Heart left ventricle (tissue), 16 donors: ENCODE measurements at regions not wholly inside any gene's neighbourhood (a gene's known extent, or its start where the extent isn't known, plus 50 kb on each side); places are given as distances from the start of the nearest gene placed in this dataset.

Experiments used
- ATAC-seq, 4 donors: fragments of 200-7000 bp; cut with Tn5 transposase; one replicate each; pipeline ENCODE4 v1.9.1; 2020 to 2022; ENCODE audit warnings: moderate library complexity in 4 of 4, mild to moderate bottlenecking in 3 of 4, moderate number of reproducible peaks in 1 of 4
- DNase-seq, 5 donors: peaks; one replicate each; pipeline ENCODE4 v3.0.0-alpha.2; 2020
- H3K27ac ChIP-seq, 12 donors: fragments of 200-600 bp; sonication (generic) in 4 of 12; one replicate each; pipeline versions ENCODE4 v1.5.0 to v1.8.0; 2016 to 2022; ENCODE audit warnings: mild to moderate bottlenecking in 2 of 12
- H3K27me3 ChIP-seq, 9 donors: fragments of 200-600 bp; sonication (generic) in 2 of 9; one replicate each; pipeline versions ENCODE4 v1.5.1 to v1.8.0; 2016 to 2022; ENCODE audit warnings: mild to moderate bottlenecking in 3 of 9
- H3K36me3 ChIP-seq, 9 donors: fragments of 200-600 bp; sonication (generic) in 2 of 9; one replicate each; pipeline versions ENCODE4 v1.5.0 to v1.8.0; 2018 to 2022; ENCODE audit warnings: mild to moderate bottlenecking in 2 of 9
- H3K4me1 ChIP-seq, 12 donors: fragments of 200-600 bp; sonication (generic) in 4 of 12; one replicate each; pipeline versions ENCODE4 v1.5.0 to v1.8.0; 2016 to 2022; ENCODE audit warnings: mild to moderate bottlenecking in 3 of 12
- H3K4me3 ChIP-seq, 12 donors: fragments of 200-600 bp; sonication (generic) in 4 of 12; one replicate each; pipeline versions ENCODE4 v1.5.0 to v1.8.0; 2017 to 2022; ENCODE audit warnings: mild to moderate bottlenecking in 9 of 12, moderate library complexity in 4 of 12
- H3K9me3 ChIP-seq, 12 donors: fragments of 200-600 bp; sonication (generic) in 4 of 12; one replicate each; pipeline versions ENCODE4 v1.5.0 to v1.8.0; 2016 to 2022; ENCODE audit warnings: mild to moderate bottlenecking in 1 of 12
- POLR2A ChIP-seq, 2 donors: fragments of 450-650 bp; IDR thresholded peaks; one replicate each; pipeline ENCODE4 v1.6.1; 2017; ENCODE audit warnings: antibody characterized with exemption in 2 of 2, mild to moderate bottlenecking in 2 of 2, moderate library complexity in 2 of 2
- WGBS, 4 donors: extraction: QIAGEN DNeasy Blood & Tissue Kit in 2 of 4; methylation state at CpG; one replicate each; pipeline versions ENCODE4 v1.1.5 to v1.1.7; 2013 to 2018; 5-methylcytosine and 5-hydroxymethylcytosine counted together
- intact Hi-C, 10 donors: fragments of 100-400 bp; cut with DNase I; formaldehyde crosslinking; loops; one replicate each; pipeline versions ENCODE4 v1.11.1 to v1.14.2; 2022
- TF ChIP-seq, protein P1 (sequence below), 12 donors: fragments of 200-600 bp; sonication (generic) in 4 of 12; IDR thresholded peaks; one replicate each; pipeline versions ENCODE4 v1.5.0 to v1.8.0; 2018 to 2022; ENCODE audit warnings: antibody characterized with exemption in 12 of 12, mild to moderate bottlenecking in 5 of 12
- donor health status: ischemic (EF 13 %, LVEDD 7.1; RV severe dilation, severe dysfunction).
- donor health status: healthy with polysubstance abuse.
- donor health status: DM: no; HTN: yes; CAD: no.
- donor health status: DM: no; HTN: no; CAD: no.
- donor health status: ischemic (EF 25% LVEDD 6.9; RV normal size, moderate dysfunction).
- donor health status: ischemic (EF 25% LVEDD 5.7; RV mildly dilated, moderate dysfunction).
- donor health status: healthy.
- donor health status: DM: yes; HTN: yes; CAD: no.
- donor health status: ischemic (EF 35%, LVEDD 5.7; RV mildly dilated, moderate dysfunction).
- donor health status: nonischemic (EF 11% LVEDD 7.7; RV severe dilation, severe dysfunction).
- donor health status: DM: yes; HTN: yes; CAD: no.
- donor health status: PGD.
- donor health status: ischemic (EF 29% LVEDD 5.4; RV normal size, mild dysfunction).
- donor health status: nonischemic (EF 23%, LVEDD 6.1; RV moderate dilation, normal function).

DNA sequence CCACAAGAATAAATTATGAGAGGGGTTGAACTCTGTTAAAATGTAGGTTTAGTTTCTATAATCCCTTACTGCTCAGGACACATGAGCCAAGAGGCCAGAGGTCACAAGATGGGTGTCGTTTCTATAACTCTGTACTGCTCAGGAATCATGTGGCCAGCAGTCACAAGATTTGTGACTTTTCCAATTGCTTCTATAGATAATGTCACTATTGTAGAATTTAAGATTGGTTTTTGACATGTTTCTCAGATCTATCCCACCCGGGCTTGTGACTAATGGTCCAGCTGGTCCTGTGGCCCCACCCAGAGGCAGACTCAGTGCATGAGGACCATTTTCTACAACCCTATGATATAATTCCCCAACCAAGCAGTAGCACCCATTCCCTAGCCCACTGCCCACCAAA is 662.0 kb upstream of the KLF12 start:
- H3K27ac ChIP-seq = no peak overlapping the region
- H3K9me3 ChIP-seq = peaks cover 0 to 12% (median 0%) of the 10 kb centered on the region in 12 donors
- WGBS, 4 donors = 79 to 90% (median 88%) methylated on average over 2 of the region's 2 CpGs
- no peaks in the 10 kb centered on the region for H3K4me1 ChIP-seq
- H3K36me3 ChIP-seq = no peaks in the 10 kb centered on the region
- H3K27me3 ChIP-seq = no peaks in the 10 kb centered on the region
- no peak for TF ChIP-seq POLR2A (IDR thresholded peaks at IDR 0.05)
- TF ChIP-seq, protein P1, sequence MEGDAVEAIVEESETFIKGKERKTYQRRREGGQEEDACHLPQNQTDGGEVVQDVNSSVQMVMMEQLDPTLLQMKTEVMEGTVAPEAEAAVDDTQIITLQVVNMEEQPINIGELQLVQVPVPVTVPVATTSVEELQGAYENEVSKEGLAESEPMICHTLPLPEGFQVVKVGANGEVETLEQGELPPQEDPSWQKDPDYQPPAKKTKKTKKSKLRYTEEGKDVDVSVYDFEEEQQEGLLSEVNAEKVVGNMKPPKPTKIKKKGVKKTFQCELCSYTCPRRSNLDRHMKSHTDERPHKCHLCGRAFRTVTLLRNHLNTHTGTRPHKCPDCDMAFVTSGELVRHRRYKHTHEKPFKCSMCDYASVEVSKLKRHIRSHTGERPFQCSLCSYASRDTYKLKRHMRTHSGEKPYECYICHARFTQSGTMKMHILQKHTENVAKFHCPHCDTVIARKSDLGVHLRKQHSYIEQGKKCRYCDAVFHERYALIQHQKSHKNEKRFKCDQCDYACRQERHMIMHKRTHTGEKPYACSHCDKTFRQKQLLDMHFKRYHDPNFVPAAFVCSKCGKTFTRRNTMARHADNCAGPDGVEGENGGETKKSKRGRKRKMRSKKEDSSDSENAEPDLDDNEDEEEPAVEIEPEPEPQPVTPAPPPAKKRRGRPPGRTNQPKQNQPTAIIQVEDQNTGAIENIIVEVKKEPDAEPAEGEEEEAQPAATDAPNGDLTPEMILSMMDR (IDR thresholded peaks at IDR 0.05) = no peak
- no peak overlapping the region for H3K4me3 ChIP-seq
- DNase-seq = no peak
- no peak for ATAC-seq
- intact Hi-C loops = no loop called here

DNA sequence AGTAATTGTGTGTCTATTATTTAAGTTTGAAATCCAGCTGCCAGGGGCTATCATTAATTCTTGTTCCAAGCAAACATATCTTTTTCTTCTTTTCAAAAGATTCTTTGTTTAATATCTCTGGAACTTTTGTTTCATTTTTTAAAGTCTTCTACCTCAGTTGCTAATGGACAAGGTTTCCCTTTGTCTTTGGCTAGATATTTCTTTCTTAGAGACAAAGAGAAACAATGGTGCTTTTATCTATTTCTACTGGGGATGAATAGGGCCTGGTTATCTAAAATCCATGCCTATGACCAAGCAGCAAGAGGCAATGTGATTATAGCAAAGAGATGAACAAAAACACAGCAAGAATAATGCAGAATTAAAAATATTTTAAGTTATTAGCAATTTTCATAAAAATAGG is 661.3 kb upstream of the KLF12 start:
- Histone ChIP-seq H3K27ac (no peak overlapping the region), H3K27me3 (no peaks in the 10 kb centered on the region), H3K4me3 (no peak overlapping the region), H3K36me3 (no peaks in the 10 kb centered on the region), H3K9me3 (peaks cover 0 to 18% (median 2%) of the 10 kb centered on the region in 12 donors), H3K4me1 (no peaks in the 10 kb centered on the region)
- DNase-seq (no peak), ATAC-seq (no peak)
- no peak for TF ChIP-seq POLR2A (IDR thresholded peaks at IDR 0.05)
- TF ChIP-seq, protein P1 (IDR thresholded peaks at IDR 0.05) = no peak
- intact Hi-C loops = no loop called here

DNA sequence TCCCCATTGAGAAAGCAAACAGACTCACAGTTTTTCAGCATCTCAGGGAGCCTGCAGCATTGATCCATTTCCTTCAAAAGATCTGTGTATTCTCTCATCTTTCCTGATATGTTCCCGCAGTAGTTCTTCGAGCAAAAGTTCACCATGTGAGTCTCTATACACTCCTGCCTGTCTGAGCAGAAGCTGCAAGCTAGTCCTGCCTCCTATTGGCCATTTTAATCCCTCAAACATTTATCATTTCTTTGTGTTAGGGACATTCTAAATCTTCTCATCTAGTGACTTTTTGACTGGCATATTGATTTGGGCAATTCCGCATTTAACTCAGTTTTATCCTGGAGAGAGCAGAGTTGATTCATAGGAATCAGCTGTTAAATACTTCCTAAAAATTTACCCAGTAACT is 660.4 kb upstream of the KLF12 start:
- DNase-seq = no peak
- Histone ChIP-seq H3K4me1 (no peaks in the 10 kb centered on the region), H3K4me3 (no peak overlapping the region), H3K36me3 (no peaks in the 10 kb centered on the region), H3K27ac (no peak overlapping the region), H3K27me3 (no peaks in the 10 kb centered on the region), H3K9me3 (peaks cover 0 to 21% (median 3%) of the 10 kb centered on the region in 12 donors)
- no peak for ATAC-seq
- intact Hi-C loops = no loop called here
- WGBS, 4 donors = 93% methylated on average over 3 of the region's 3 CpGs
- TF ChIP-seq POLR2A (IDR thresholded peaks at IDR 0.05) = no peak
- TF ChIP-seq, protein P1 (IDR thresholded peaks at IDR 0.05) = no peak

DNA sequence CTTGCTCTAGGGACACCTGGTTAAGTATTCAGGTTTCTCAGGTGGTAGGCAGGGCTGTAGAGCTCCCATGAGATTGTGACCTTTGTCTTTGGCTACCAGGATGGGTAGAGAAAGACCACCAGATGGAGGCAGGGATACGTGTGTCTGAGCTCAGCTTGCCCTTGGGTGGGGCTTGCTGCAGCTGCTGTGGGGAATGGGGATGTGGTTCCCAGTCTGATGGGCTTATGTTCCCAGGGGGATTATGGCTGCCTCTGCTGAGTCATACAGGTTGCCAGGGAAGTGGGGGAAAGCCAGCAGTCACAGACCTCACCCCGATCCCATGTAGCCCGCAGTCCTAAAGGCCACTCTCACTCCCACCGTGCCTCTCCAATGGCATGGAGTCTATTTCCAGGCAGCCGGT is 659.9 kb upstream of the KLF12 start:
- TF ChIP-seq, protein P1 (IDR thresholded peaks at IDR 0.05) = no peak
- no peak for TF ChIP-seq POLR2A (IDR thresholded peaks at IDR 0.05)
- 82 to 96% (median 94%) methylated on average over 5 of the region's 5 CpGs for WGBS, 4 donors
- DNase-seq = no peak
- Histone ChIP-seq H3K4me3 (no peak overlapping the region), H3K4me1 (no peaks in the 10 kb centered on the region), H3K27me3 (no peaks in the 10 kb centered on the region), H3K9me3 (peaks cover 0 to 21% (median 3%) of the 10 kb centered on the region in 12 donors), H3K36me3 (no peaks in the 10 kb centered on the region), H3K27ac (no peak overlapping the region)
- ATAC-seq = no peak
- intact Hi-C loops = no loop called here
